ENCODE measurements at regions not wholly inside any gene's neighbourhood (a gene's known extent, or its start where the extent isn't known, plus 50 kb on each side); places are given as distances from the start of the nearest gene placed in this dataset.
A peak's percentile ranks its signal among the peaks of the same experiment; 100 is the strongest.

- no peak for DNase-seq
- Histone ChIP-seq H3K36me3 (replicated peaks; ENCODE audit: control insufficient read depth, insufficient read depth, low read length) (no peaks in the 10 kb centered on the region), H3K27me3 (ENCODE audit: control insufficient read depth, insufficient read depth, low read length) (no peaks in the 10 kb centered on the region), H3K4me3 (ENCODE audit: insufficient read depth, low read depth, low read length) (no peak overlapping the region)
These were observed 185.3 kb upstream of the TMTC4 start for GRCh38 chr13:100859861-100860260.

- Histone ChIP-seq H3K27me3 (ENCODE audit: control insufficient read depth, insufficient read depth, low read length) (no peaks in the 10 kb centered on the region), H3K36me3 (replicated peaks; ENCODE audit: control insufficient read depth, insufficient read depth, low read length) (no peaks in the 10 kb centered on the region), H3K4me3 (ENCODE audit: insufficient read depth, low read depth, low read length) (no peak overlapping the region)
- DNase-seq, result no peak
These were observed 180.6 kb upstream of the TMTC4 start for GRCh38 chr13:100855151-100855550.

- no peaks in the 10 kb centered on the region for H3K36me3 ChIP-seq (replicated peaks; ENCODE audit: control insufficient read depth, insufficient read depth, low read length)
- no peaks in the 10 kb centered on the region for H3K27me3 ChIP-seq (ENCODE audit: control insufficient read depth, insufficient read depth, low read length)
- H3K4me3 ChIP-seq (ENCODE audit: insufficient read depth, low read depth, low read length), result no peak overlapping the region
- peak; percentile 31 for DNase-seq
These were observed 179.4 kb upstream of the TMTC4 start for GRCh38 chr13:100854006-100854405.

GRCh38 chr13:100853434-100853833 is 178.8 kb upstream of the TMTC4 start:
- no peaks in the 10 kb centered on the region for H3K27me3 ChIP-seq (ENCODE audit: control insufficient read depth, insufficient read depth, low read length)
- no peaks in the 10 kb centered on the region for H3K36me3 ChIP-seq (replicated peaks; ENCODE audit: control insufficient read depth, insufficient read depth, low read length)
- no peak overlapping the region for H3K4me3 ChIP-seq (ENCODE audit: insufficient read depth, low read depth, low read length)
- DNase-seq, result no peak

GRCh38 chr13:100852146-100852545 is 177.6 kb upstream of the TMTC4 start:
- Histone ChIP-seq H3K4me3 (ENCODE audit: insufficient read depth, low read depth, low read length) (no peak overlapping the region), H3K27me3 (ENCODE audit: control insufficient read depth, insufficient read depth, low read length) (no peaks in the 10 kb centered on the region), H3K36me3 (replicated peaks; ENCODE audit: control insufficient read depth, insufficient read depth, low read length) (no peaks in the 10 kb centered on the region)
- DNase-seq, result no peak

- no peak overlapping the region for H3K4me3 ChIP-seq (ENCODE audit: insufficient read depth, low read depth, low read length)
- no peaks in the 10 kb centered on the region for H3K36me3 ChIP-seq (replicated peaks; ENCODE audit: control insufficient read depth, insufficient read depth, low read length)
- DNase-seq, result no peak
These were observed 173.7 kb upstream of the TMTC4 start for GRCh38 chr13:100848304-100848703.

GRCh38 chr13:100845128-100845757 is 170.6 kb upstream of the TMTC4 start:
- no peak for DNase-seq
- no peak overlapping the region for H3K4me3 ChIP-seq (ENCODE audit: insufficient read depth, low read depth, low read length)
- H3K36me3 ChIP-seq (replicated peaks; ENCODE audit: control insufficient read depth, insufficient read depth, low read length), result no peaks in the 10 kb centered on the region
- H3K27me3 ChIP-seq (ENCODE audit: control insufficient read depth, insufficient read depth, low read length), result no peaks in the 10 kb centered on the region

More at GRCh38 chr13:100848304-100848703, 173.7 kb upstream of the TMTC4 start:
- no peaks in the 10 kb centered on the region for H3K27me3 ChIP-seq (ENCODE audit: control insufficient read depth, insufficient read depth, low read length)

GRCh38 chr13:100842136-100842535 is 167.5 kb upstream of the TMTC4 start:
- H3K27me3 ChIP-seq (ENCODE audit: control insufficient read depth, insufficient read depth, low read length), result no peaks in the 10 kb centered on the region
- DNase-seq, result no peak
- H3K4me3 ChIP-seq (ENCODE audit: insufficient read depth, low read depth, low read length), result no peak overlapping the region
- no peaks in the 10 kb centered on the region for H3K36me3 ChIP-seq (replicated peaks; ENCODE audit: control insufficient read depth, insufficient read depth, low read length)

GRCh38 chr13:100838387-100838786 is 163.8 kb upstream of the TMTC4 start:
- Histone ChIP-seq H3K36me3 (replicated peaks; ENCODE audit: control insufficient read depth, insufficient read depth, low read length) (no peaks in the 10 kb centered on the region), H3K27me3 (ENCODE audit: control insufficient read depth, insufficient read depth, low read length) (no peaks in the 10 kb centered on the region), H3K4me3 (ENCODE audit: insufficient read depth, low read depth, low read length) (no peak overlapping the region)
- DNase-seq, result peak; percentile 37

- H3K27me3 ChIP-seq (ENCODE audit: control insufficient read depth, insufficient read depth, low read length), result no peaks in the 10 kb centered on the region
- no peaks in the 10 kb centered on the region for H3K36me3 ChIP-seq (replicated peaks; ENCODE audit: control insufficient read depth, insufficient read depth, low read length)
- no peak for DNase-seq
- H3K4me3 ChIP-seq (ENCODE audit: insufficient read depth, low read depth, low read length), result no peak overlapping the region
These were observed 163.0 kb upstream of the TMTC4 start for GRCh38 chr13:100837631-100838030.

- H3K27me3 ChIP-seq (ENCODE audit: control insufficient read depth, insufficient read depth, low read length), result no peaks in the 10 kb centered on the region
- H3K4me3 ChIP-seq (ENCODE audit: insufficient read depth, low read depth, low read length), result no peak overlapping the region
- no peaks in the 10 kb centered on the region for H3K36me3 ChIP-seq (replicated peaks; ENCODE audit: control insufficient read depth, insufficient read depth, low read length)
- DNase-seq, result no peak
These were observed 162.1 kb upstream of the TMTC4 start for GRCh38 chr13:100836711-100837110.

GRCh38 chr13:100835695-100836094 is 161.1 kb upstream of the TMTC4 start:
- no peak for DNase-seq
- Histone ChIP-seq H3K36me3 (replicated peaks; ENCODE audit: control insufficient read depth, insufficient read depth, low read length) (no peaks in the 10 kb centered on the region), H3K27me3 (ENCODE audit: control insufficient read depth, insufficient read depth, low read length) (no peaks in the 10 kb centered on the region), H3K4me3 (ENCODE audit: insufficient read depth, low read depth, low read length) (no peak overlapping the region)

- Histone ChIP-seq H3K27me3 (ENCODE audit: control insufficient read depth, insufficient read depth, low read length) (no peaks in the 10 kb centered on the region), H3K36me3 (replicated peaks; ENCODE audit: control insufficient read depth, insufficient read depth, low read length) (no peaks in the 10 kb centered on the region), H3K4me3 (ENCODE audit: insufficient read depth, low read depth, low read length) (no peak overlapping the region)
- DNase-seq, result no peak
These were observed 158.8 kb upstream of the TMTC4 start for GRCh38 chr13:100833427-100833826.

- peak; percentile 62 for DNase-seq
- Histone ChIP-seq H3K27me3 (ENCODE audit: control insufficient read depth, insufficient read depth, low read length) (no peaks in the 10 kb centered on the region), H3K4me3 (ENCODE audit: insufficient read depth, low read depth, low read length) (no peak overlapping the region), H3K36me3 (replicated peaks; ENCODE audit: control insufficient read depth, insufficient read depth, low read length) (no peaks in the 10 kb centered on the region)
These were observed 153.6 kb upstream of the TMTC4 start for GRCh38 chr13:100828226-100828625.

GRCh38 chr13:100827489-100828176 is 153.0 kb upstream of the TMTC4 start:
- Histone ChIP-seq H3K36me3 (replicated peaks; ENCODE audit: control insufficient read depth, insufficient read depth, low read length) (no peaks in the 10 kb centered on the region), H3K4me3 (ENCODE audit: insufficient read depth, low read depth, low read length) (no peak overlapping the region), H3K27me3 (ENCODE audit: control insufficient read depth, insufficient read depth, low read length) (no peaks in the 10 kb centered on the region)
- no peak for DNase-seq
